Fibroblast of skin of scalp (primary cell): ENCODE measurements at regions not wholly inside any gene's neighbourhood (a gene's known extent, or its start where the extent isn't known, plus 50 kb on each side); places are given as distances from the start of the nearest gene placed in this dataset.
"Not testable (repeated sequence)": the region's sequence is repeated elsewhere in the genome, so short reads cannot be mapped to it uniquely, and the experiment has no call there.

Source experiments
- DNase-seq: peaks from one replicate; pipeline ENCODE4 v3.0.0-alpha.2; 2013

- no peak for DNase-seq
These were observed 451.6 kb downstream of the TRHDE start for GRCh38 chr12:72723732-72724131.

- DNase-seq = no peak
These were observed 457.4 kb downstream of the TRHDE start for GRCh38 chr12:72729451-72730010.

GRCh38 chr12:72734581-72734980 is 462.4 kb downstream of the TRHDE start:
- no peak for DNase-seq

- no peak for DNase-seq
These were observed 466.6 kb downstream of the TRHDE start for GRCh38 chr12:72738811-72739210.

- no peak for DNase-seq
These were observed 467.9 kb downstream of the TRHDE start for GRCh38 chr12:72740064-72740463.

GRCh38 chr12:72742568-72742967 is 470.4 kb downstream of the TRHDE start:
- no peak for DNase-seq

GRCh38 chr12:72746048-72746447 is 473.9 kb downstream of the TRHDE start:
- no peak for DNase-seq

GRCh38 chr12:72747111-72747849 is 475.1 kb downstream of the TRHDE start:
- no peak for DNase-seq

- DNase-seq = no peak
These were observed 476.8 kb downstream of the TRHDE start for GRCh38 chr12:72748971-72749370.

- DNase-seq = no peak
These were observed 481.4 kb downstream of the TRHDE start for GRCh38 chr12:72753571-72753970.

GRCh38 chr12:72754026-72754425 is 481.9 kb downstream of the TRHDE start:
- DNase-seq = not testable (repeated sequence)

GRCh38 chr12:72766517-72766916 is 494.3 kb downstream of the TRHDE start:
- no peak for DNase-seq

- DNase-seq = no peak
These were observed 501.9 kb downstream of the TRHDE start for GRCh38 chr12:72774023-72774422.

- DNase-seq = no peak
These were observed 505.6 kb downstream of the TRHDE start for GRCh38 chr12:72777806-72778205.

- no peak for DNase-seq
These were observed 518.1 kb downstream of the TRHDE start for GRCh38 chr12:72790273-72790672.

- DNase-seq = no peak
These were observed 520.7 kb downstream of the TRHDE start for GRCh38 chr12:72792889-72793288.

GRCh38 chr12:72793796-72794195 is 521.6 kb downstream of the TRHDE start:
- DNase-seq = no peak

GRCh38 chr12:72815421-72815820 is 543.3 kb downstream of the TRHDE start:
- DNase-seq = no peak

GRCh38 chr12:72828662-72829324 is 556.6 kb downstream of the TRHDE start:
- no peak for DNase-seq

- no peak for DNase-seq
These were observed 557.7 kb downstream of the TRHDE start for GRCh38 chr12:72829838-72830237.

GRCh38 chr12:72832024-72832423 is 559.9 kb downstream of the TRHDE start:
- no peak for DNase-seq

GRCh38 chr12:72836194-72836593 is 564.0 kb downstream of the TRHDE start:
- no peak for DNase-seq

- DNase-seq = no peak
These were observed 567.5 kb downstream of the TRHDE start for GRCh38 chr12:72839696-72840095.

- DNase-seq = no peak
These were observed 591.5 kb downstream of the TRHDE start for GRCh38 chr12:72863671-72864070.
